Cardiac muscle cell (in vitro differentiated cells and primary cell): ENCODE measurements at regions not wholly inside any gene's neighbourhood (a gene's known extent, or its start where the extent isn't known, plus 50 kb on each side); places are given as distances from the start of the nearest gene placed in this dataset.

Experiments
- DNase-seq, 2 donors: peaks; one replicate each; pipeline versions ENCODE4 v3.0.0 to v3.0.0-alpha.2; 2010 to 2017; ENCODE audit warnings: low read depth in 1 of 2, low spot score in 1 of 2
- H3K27ac ChIP-seq: fragments of 200-600 bp; sonication (generic); 2 replicates; pipeline ENCODE4 v1.5.1; 2016
- H3K27me3 ChIP-seq: fragments of 200-600 bp; sonication (generic); 2 replicates; pipeline ENCODE4 v1.6.0; 2016; ENCODE audit warnings: control low read depth
- H3K36me3 ChIP-seq: fragments of 200-600 bp; sonication (generic); 2 replicates; pipeline ENCODE4 v1.5.1; 2016; ENCODE audit warnings: control low read depth
- H3K4me1 ChIP-seq: fragments of 200-600 bp; sonication (generic); 2 replicates; pipeline ENCODE4 v1.8.1; 2017; ENCODE audit warnings: low read depth, mild to moderate bottlenecking, mixed run types
- H3K4me3 ChIP-seq: fragments of 200-600 bp; sonication (generic); 2 replicates; pipeline ENCODE4 v1.5.1; 2016; ENCODE audit warnings: mild to moderate bottlenecking
- H3K9me3 ChIP-seq: fragments of 200-600 bp; sonication (generic); 2 replicates; pipeline ENCODE4 v1.5.1; 2017; ENCODE audit warnings: low read depth, mild to moderate bottlenecking, control low read depth
- CTCF ChIP-seq: IDR thresholded peaks from 2 replicates; pipeline ENCODE4 v1.5.1; 2012; ENCODE audit warnings: low read depth, mild to moderate bottlenecking, low read length

- DNase-seq, result no peak
- no peak for TF ChIP-seq CTCF
- Histone ChIP-seq H3K27me3 (no peaks in the 10 kb centered on the region), H3K9me3 (no peaks in the 10 kb centered on the region), H3K36me3 (no peaks in the 10 kb centered on the region), H3K4me1 (no peaks in the 10 kb centered on the region), H3K27ac (no peak overlapping the region), H3K4me3 (no peak overlapping the region)
These were observed 1598.6 kb downstream of the SLITRK5 start for GRCh38 chr13:89269737-89270136.

GRCh38 chr13:89270736-89271135 is 1599.6 kb downstream of the SLITRK5 start:
- no peak for TF ChIP-seq CTCF
- no peaks in the 10 kb centered on the region for H3K27me3 ChIP-seq
- H3K9me3 ChIP-seq, result no peaks in the 10 kb centered on the region
- H3K27ac ChIP-seq, result no peak overlapping the region
- H3K36me3 ChIP-seq, result no peaks in the 10 kb centered on the region
- no peak for DNase-seq
- H3K4me1 ChIP-seq, result no peaks in the 10 kb centered on the region
- no peak overlapping the region for H3K4me3 ChIP-seq

- Histone ChIP-seq H3K36me3 (no peaks in the 10 kb centered on the region), H3K27me3 (no peaks in the 10 kb centered on the region), H3K27ac (peak overlapping the region; percentile 84), H3K4me3 (no peak overlapping the region), H3K4me1 (peaks cover 11% of the 10 kb centered on the region), H3K9me3 (no peaks in the 10 kb centered on the region)
- peak in 1 of 2 donors; percentile 85 for DNase-seq
- no peak for TF ChIP-seq CTCF
These were observed 1608.2 kb downstream of the SLITRK5 start for GRCh38 chr13:89279374-89279773.

- Histone ChIP-seq H3K4me3 (no peak overlapping the region), H3K9me3 (no peaks in the 10 kb centered on the region), H3K36me3 (no peaks in the 10 kb centered on the region), H3K27ac (no peak overlapping the region), H3K4me1 (peaks cover 11% of the 10 kb centered on the region), H3K27me3 (no peaks in the 10 kb centered on the region)
- TF ChIP-seq CTCF, result no peak
- DNase-seq, result no peak
These were observed 1610.2 kb downstream of the SLITRK5 start for GRCh38 chr13:89281331-89281730.

GRCh38 chr13:89282241-89282640 is 1611.1 kb downstream of the SLITRK5 start:
- H3K9me3 ChIP-seq, result no peaks in the 10 kb centered on the region
- H3K27me3 ChIP-seq, result no peaks in the 10 kb centered on the region
- no peak for DNase-seq
- H3K27ac ChIP-seq, result no peak overlapping the region
- no peak for TF ChIP-seq CTCF
- H3K4me3 ChIP-seq, result no peak overlapping the region
- H3K36me3 ChIP-seq, result no peaks in the 10 kb centered on the region
- H3K4me1 ChIP-seq, result peaks cover 11% of the 10 kb centered on the region

- Histone ChIP-seq H3K4me1 (no peaks in the 10 kb centered on the region), H3K27ac (no peak overlapping the region)
These were observed 1616.2 kb downstream of the SLITRK5 start for GRCh38 chr13:89287381-89287780.

More at GRCh38 chr13:89287381-89287780, 1616.2 kb downstream of the SLITRK5 start:
- Histone ChIP-seq H3K27me3 (no peaks in the 10 kb centered on the region), H3K4me3 (no peak overlapping the region), H3K9me3 (no peaks in the 10 kb centered on the region), H3K36me3 (no peaks in the 10 kb centered on the region)
- no peak for DNase-seq
- no peak for TF ChIP-seq CTCF
